ENCODE measurements at regions not wholly inside any gene's neighbourhood (a gene's known extent, or its start where the extent isn't known, plus 50 kb on each side); places are given as distances from the start of the nearest gene placed in this dataset.

DNA sequence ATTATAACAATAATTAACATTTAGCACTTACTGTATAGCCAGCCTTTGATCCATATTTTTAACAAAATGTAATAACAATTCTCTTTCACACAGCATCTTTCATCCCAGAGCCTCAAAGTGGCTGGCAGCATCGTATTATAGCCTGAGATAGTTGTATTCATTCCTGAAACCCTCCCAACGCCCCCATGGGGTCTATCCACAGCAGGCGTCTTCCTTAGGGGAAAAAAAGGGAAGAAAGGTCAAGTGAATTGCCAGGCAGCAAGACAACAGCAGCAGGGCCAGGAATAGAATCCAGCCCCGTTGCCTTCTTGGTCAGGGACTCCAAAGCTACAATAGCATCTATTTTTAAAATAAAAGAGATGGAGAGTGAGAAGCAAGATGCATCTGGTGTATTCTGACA, 424.4 kb upstream of the ID2 start:
- H3K4me1 ChIP-seq (replicated peaks in 1 of 2), result no peaks in the 10 kb centered on the region
- H3K27me3 ChIP-seq, result no peaks in the 10 kb centered on the region
- intact Hi-C loops (cut with DNase I), result no loop called here
- no peak overlapping the region for H3K27ac ChIP-seq
- WGBS, 4 donors, result 71 to 88% (median 78%) methylated on average over 4 of the region's 4 CpGs
- H3K9me3 ChIP-seq (replicated peaks in 1 of 3), result no peaks in the 10 kb centered on the region
- TF ChIP-seq, protein P1, sequence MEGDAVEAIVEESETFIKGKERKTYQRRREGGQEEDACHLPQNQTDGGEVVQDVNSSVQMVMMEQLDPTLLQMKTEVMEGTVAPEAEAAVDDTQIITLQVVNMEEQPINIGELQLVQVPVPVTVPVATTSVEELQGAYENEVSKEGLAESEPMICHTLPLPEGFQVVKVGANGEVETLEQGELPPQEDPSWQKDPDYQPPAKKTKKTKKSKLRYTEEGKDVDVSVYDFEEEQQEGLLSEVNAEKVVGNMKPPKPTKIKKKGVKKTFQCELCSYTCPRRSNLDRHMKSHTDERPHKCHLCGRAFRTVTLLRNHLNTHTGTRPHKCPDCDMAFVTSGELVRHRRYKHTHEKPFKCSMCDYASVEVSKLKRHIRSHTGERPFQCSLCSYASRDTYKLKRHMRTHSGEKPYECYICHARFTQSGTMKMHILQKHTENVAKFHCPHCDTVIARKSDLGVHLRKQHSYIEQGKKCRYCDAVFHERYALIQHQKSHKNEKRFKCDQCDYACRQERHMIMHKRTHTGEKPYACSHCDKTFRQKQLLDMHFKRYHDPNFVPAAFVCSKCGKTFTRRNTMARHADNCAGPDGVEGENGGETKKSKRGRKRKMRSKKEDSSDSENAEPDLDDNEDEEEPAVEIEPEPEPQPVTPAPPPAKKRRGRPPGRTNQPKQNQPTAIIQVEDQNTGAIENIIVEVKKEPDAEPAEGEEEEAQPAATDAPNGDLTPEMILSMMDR (IDR thresholded peaks at IDR 0.05), result no peak
- no peak for TF ChIP-seq POLR2A (IDR thresholded peaks at IDR 0.05)
- no peaks in the 10 kb centered on the region for H3K36me3 ChIP-seq (replicated peaks in 1 of 2)
- no peak for DNase-seq
- no peak overlapping the region for H3K4me3 ChIP-seq

DNA sequence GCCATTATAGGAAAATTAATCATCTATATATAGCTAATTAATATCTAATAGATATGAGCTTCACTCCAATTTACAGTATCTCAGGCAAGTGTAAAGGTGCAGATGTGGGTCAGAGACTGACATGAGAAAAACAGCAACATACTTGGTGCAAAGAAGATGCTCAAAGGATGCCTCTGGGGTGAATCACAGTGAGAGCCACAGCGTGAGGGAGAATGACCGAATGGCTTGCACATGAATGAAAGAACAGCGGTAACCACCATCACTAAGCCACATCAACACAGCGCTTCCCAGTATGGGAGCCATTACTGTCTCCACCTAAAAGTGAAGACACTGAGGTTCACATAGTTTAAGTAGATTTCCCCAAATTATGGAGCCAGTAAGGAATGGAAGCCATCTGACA, 423.4 kb upstream of the ID2 start:
- H3K36me3 ChIP-seq (replicated peaks in 1 of 2), result no peaks in the 10 kb centered on the region
- TF ChIP-seq, protein P1 (IDR thresholded peaks at IDR 0.05), result no peak
- no peak for TF ChIP-seq POLR2A (IDR thresholded peaks at IDR 0.05)
- no peak overlapping the region for H3K4me3 ChIP-seq
- no peak for DNase-seq
- no peaks in the 10 kb centered on the region for H3K9me3 ChIP-seq (replicated peaks in 1 of 3)
- H3K4me1 ChIP-seq (replicated peaks in 1 of 2), result no peaks in the 10 kb centered on the region
- 97 to 100% (median 98%) methylated on average over 4 of the region's 4 CpGs for WGBS, 4 donors
- no peaks in the 10 kb centered on the region for H3K27me3 ChIP-seq
- intact Hi-C loops (cut with DNase I), result no loop called here
- no peak overlapping the region for H3K27ac ChIP-seq

DNA sequence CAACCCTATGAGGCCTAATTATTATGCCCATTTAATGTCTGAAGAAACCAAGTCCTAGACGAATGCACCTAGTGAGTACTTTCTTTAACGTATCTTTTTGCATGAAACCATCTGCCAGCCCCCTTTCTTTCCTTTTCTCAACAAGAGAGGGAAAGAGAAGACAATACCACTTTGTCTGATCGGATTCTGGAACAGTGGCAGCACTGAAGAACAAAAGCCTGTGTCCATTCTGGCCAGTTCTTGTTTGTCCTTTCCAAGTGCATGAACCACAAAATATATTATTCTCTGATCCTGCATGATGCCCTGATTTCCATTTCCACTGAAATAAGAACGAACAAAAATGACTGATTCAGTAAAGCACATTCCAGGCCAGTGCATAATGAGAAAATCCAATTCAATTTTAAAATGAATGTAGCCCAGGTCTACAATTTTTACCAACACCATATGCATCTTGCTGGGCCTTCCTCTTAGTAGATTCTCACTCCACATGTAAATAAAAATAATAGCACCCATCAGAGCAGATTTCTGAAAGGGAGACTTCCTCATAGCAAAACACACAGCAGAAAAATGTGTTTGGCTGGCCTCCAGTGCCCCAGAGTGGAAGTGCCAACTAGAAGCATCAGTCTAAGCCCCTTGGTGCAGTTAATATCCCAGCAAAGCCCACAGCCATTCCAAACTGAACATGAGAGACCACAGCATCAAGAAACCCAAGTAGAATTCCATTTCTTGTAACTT, 422.6 kb upstream of the ID2 start:
- 87 to 93% (median 89%) methylated on average over 4 of the region's 4 CpGs for WGBS, 4 donors
- H3K27ac ChIP-seq, result no peak overlapping the region

DNA sequence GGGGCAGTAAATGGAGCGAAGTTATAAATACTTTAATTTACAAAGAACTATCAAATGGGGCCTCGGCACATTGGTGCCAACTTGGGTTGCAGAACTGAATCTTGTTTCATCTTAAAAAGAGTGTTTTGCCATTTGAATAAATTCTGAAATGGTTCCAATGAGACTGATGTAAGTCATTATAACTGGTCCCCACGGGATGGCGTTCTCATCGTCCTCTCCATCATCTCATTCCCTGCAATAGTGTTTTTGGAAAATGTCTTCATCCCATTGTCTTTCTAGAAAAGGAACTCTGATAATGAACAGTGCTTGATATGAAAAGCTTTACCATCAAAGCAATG, 422.0 kb upstream of the ID2 start:
- intact Hi-C loops (cut with DNase I), result no loop called here
- H3K4me3 ChIP-seq, result no peak overlapping the region
- H3K27ac ChIP-seq, result no peak overlapping the region
- no peak for TF ChIP-seq POLR2A (IDR thresholded peaks at IDR 0.05)
- TF ChIP-seq, protein P1 (IDR thresholded peaks at IDR 0.05), result no peak
- H3K27me3 ChIP-seq, result no peaks in the 10 kb centered on the region
- DNase-seq, result no peak
- no peaks in the 10 kb centered on the region for H3K9me3 ChIP-seq (replicated peaks in 1 of 3)
- 92 to 96% (median 95%) methylated on average over 5 of the region's 5 CpGs for WGBS, 4 donors
- H3K4me1 ChIP-seq (replicated peaks in 1 of 2), result no peaks in the 10 kb centered on the region
- H3K36me3 ChIP-seq (replicated peaks in 1 of 2), result no peaks in the 10 kb centered on the region

More for the DNA sequence above, 422.6 kb upstream of the ID2 start:
- no peaks in the 10 kb centered on the region for H3K4me1 ChIP-seq (replicated peaks in 1 of 2)
- DNase-seq, result peak in 1 of 7 donors; percentile 32
- H3K36me3 ChIP-seq (replicated peaks in 1 of 2), result no peaks in the 10 kb centered on the region
- TF ChIP-seq, protein P1 (IDR thresholded peaks at IDR 0.05), result no peak
- no peaks in the 10 kb centered on the region for H3K9me3 ChIP-seq (replicated peaks in 1 of 3)
- intact Hi-C loops (cut with DNase I), result no loop called here
- H3K27me3 ChIP-seq, result no peaks in the 10 kb centered on the region
- H3K4me3 ChIP-seq, result no peak overlapping the region

Measured in adrenal gland (tissue), 9 donors.